ENCODE measurements at regions not wholly inside any gene's neighbourhood (a gene's known extent, or its start where the extent isn't known, plus 50 kb on each side); places are given as distances from the start of the nearest gene placed in this dataset.

GRCh38 chr2:81523344-81523743, 1218.8 kb upstream of the LRRTM1 start:
- no peak for TF ChIP-seq EZH2phosphoT487 (conservative IDR thresholded peaks at IDR 0.05; ENCODE audit: low read length)
- TF ChIP-seq CTCF (IDR thresholded peaks at IDR 0.05; ENCODE audit: insufficient read depth, low read length, poor library complexity, severe bottlenecking), result no peak

Measured in SU-DHL-6 (cell line).